AG09319 (cell line): ENCODE measurements at regions not wholly inside any gene's neighbourhood (a gene's known extent, or its start where the extent isn't known, plus 50 kb on each side); places are given as distances from the start of the nearest gene placed in this dataset.

Source experiments
- DNase-seq: peaks from one replicate; pipeline ENCODE4 v3.0.0-alpha.2; 2010; ENCODE audit warnings: low read depth; ENCODE audit errors: extremely low read depth
- TF ChIP-seq, protein P1 (sequence below): IDR thresholded peaks from 2 replicates; pipeline ENCODE4 v1.5.1; 2011; ENCODE audit warnings: low read depth, mild to moderate bottlenecking, inconsistent platforms, low read length, moderate library complexity

DNA sequence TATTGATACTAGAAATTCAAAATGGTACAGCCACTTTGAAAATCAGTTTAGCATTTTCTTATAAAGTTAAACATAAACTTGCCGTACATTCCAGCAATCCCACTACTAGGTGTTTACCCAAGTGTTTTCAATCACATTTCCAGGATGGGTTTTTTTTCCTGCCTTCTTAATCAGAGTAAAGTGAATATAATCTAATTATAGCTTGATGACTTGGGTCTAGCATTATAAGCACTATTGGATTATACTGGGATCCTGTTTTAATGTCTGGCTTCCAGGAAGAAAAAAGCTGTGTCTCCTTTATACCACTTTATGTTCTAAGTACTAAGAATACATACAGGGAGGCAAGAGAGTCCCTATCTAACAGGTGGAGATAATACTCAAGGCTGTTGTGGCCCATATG lies 103.3 kb upstream of the KLHL13 start:
- TF ChIP-seq, protein P1, sequence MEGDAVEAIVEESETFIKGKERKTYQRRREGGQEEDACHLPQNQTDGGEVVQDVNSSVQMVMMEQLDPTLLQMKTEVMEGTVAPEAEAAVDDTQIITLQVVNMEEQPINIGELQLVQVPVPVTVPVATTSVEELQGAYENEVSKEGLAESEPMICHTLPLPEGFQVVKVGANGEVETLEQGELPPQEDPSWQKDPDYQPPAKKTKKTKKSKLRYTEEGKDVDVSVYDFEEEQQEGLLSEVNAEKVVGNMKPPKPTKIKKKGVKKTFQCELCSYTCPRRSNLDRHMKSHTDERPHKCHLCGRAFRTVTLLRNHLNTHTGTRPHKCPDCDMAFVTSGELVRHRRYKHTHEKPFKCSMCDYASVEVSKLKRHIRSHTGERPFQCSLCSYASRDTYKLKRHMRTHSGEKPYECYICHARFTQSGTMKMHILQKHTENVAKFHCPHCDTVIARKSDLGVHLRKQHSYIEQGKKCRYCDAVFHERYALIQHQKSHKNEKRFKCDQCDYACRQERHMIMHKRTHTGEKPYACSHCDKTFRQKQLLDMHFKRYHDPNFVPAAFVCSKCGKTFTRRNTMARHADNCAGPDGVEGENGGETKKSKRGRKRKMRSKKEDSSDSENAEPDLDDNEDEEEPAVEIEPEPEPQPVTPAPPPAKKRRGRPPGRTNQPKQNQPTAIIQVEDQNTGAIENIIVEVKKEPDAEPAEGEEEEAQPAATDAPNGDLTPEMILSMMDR, result no peak
- DNase-seq, result no peak

DNA sequence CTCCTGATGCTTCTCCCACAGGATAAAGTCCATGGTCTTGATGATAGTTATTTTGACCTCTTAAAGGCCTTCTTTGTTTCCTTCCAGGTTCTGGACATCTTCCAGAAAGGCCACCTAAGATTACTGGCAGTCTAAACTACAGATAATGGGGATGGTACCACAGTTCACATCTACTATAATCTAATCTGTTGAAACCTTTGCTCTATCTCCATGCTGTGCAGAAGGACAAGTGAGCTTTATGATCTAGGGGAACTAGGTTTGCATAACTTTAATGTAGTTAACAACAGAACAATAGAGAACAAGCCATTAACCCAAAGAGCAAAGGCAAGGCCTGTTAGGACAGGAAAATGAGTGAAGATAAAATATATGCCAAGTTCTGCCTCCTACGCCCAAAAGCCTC lies 103.9 kb upstream of the KLHL13 start:
- no peak for DNase-seq
- TF ChIP-seq, protein P1, result no peak

DNA sequence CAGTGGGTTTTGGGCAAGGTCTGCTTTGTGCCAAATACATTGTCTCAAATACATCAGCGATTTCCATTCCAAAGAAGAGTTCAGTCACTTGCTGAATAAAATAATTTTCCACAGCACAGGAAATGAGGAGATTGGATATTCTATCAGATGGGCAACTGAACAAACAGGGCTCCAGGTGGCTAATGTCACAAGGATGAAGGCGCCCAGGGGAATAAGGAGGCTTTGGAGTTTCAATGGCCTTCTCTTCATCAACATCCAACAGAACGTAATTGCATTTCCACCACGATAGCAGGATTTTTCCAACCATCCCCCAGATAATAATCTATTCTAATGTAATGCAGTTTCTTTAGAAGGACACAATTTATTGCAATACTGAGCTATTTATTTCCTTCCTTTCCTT lies 104.7 kb upstream of the KLHL13 start:
- TF ChIP-seq, protein P1, result no peak
- no peak for DNase-seq

DNA sequence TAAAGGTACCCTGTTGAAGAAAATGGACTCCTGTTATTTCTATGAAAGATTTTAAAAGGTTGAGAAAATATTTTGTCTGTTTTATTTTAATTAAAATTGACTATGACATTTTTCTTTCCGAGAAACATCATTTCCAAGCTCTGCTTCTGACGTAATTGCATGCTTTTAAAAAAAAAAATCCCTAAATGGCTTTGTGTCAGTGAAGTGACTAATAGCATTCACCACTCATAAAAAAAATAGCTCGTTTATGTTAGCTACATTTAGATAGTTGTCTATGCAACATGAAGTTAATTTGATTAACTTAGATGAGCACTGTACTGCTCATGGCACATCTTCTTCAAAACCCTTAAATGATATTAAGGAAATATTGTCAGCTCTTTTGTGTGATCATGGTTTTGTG lies 105.1 kb upstream of the KLHL13 start:
- TF ChIP-seq, protein P1, result no peak
- no peak for DNase-seq

DNA sequence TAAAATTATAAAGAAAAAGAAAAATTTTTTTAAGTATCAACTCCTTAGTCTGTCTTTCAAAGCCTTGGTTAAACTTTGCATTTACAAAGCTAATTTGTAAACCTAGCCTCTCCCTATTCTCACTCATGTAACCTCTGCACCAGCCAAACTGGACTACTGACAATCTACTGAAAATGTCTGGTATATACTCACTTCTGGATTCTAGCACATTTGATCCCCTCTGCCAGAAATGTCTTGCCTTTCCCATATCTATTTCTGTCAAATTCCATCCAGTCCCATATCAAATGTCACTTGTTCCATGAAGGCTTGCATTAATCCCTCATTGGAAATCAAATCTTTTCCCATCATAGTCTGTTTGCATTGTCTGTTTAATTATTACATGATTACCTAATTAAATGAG lies 105.8 kb upstream of the KLHL13 start:
- no peak for DNase-seq
- TF ChIP-seq, protein P1, result no peak

DNA sequence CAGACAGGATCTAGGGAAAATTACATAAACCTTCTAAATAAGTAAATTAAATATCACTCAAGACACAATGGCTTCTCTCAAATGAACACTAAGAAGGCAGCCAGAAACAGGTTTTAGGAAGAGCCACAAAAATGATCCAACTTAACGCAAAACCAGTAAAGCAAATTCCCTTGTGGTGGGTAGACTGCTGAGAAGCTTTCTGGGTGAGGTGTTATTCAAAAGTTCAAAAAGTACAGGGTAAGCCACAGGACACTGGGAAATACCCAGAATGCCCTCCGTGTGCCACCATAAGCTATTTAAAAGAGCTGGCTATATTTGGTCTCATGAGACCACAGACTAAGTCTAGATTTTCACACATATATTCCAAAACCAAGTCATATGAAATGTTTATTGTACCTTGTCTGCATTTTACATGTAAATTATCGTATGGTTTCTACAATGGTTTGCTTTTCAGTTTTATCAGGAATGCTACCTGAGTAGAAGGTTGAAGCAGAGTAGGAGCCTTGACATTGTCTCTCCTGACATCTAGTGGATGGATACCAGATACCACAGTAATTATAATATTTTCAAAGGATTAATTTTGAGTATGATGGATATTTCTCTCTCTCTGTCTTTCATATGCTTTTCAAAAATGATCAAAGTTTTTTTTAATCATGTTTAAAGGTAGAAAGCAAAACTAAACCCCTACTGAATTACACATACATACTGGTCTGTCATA lies 109.3 kb upstream of the KLHL13 start:
- TF ChIP-seq, protein P1, result peak; percentile 41
- DNase-seq, result no peak

DNA sequence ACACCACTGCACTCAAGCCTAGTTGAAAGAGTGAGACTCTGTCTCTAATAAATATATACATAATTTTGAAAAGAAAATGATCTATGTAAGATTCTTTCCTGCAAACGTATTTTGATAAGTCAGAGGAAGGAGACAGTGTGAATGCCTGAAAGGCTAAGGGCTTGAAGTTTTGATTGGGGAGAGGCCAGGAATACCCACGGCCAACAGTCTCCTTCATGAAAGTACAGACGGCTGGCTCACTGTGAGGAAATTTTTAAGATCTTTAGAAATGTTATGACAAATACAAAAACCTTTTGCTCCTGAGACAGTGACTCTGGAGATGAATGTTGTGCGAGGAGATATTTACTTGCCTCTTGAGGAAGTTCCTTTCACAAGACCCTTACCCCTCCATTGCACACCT lies 111.4 kb upstream of the KLHL13 start:
- TF ChIP-seq, protein P1, result no peak
- DNase-seq, result no peak
